Activated CD4-positive, alpha-beta memory T cell treated with anti-CD3 and anti-CD28 coated beads, Interleukin-2, amount 10 ng/mL, durations not matched to agents 7 days and 5 days (primary cell): ENCODE measurements at regions not wholly inside any gene's neighbourhood (a gene's known extent, or its start where the extent isn't known, plus 50 kb on each side); places are given as distances from the start of the nearest gene placed in this dataset.
"Not testable (repeated sequence)": the region's sequence is repeated elsewhere in the genome, so short reads cannot be mapped to it uniquely, and the experiment has no call there.

Experiments used
- CTCF ChIA-PET: fragments of 350-600 bp; sonication (Branson Sonifier 250); formaldehyde crosslinking; loops from one replicate; lab custom pipeline; 2021; ENCODE audit warnings: antibody characterized with exemption, inconsistent platforms; lab: Charles Lee
- POLR2A ChIA-PET: fragments of 350-600 bp; sonication (Branson Sonifier 250); formaldehyde crosslinking; loops from one replicate; lab custom pipeline; 2021; ENCODE audit warnings: antibody characterized with exemption; lab: Charles Lee
- DNase-seq: peaks from one replicate; pipeline ENCODE4 v3.0.0-alpha.2; 2020
- H3K27ac Mint-ChIP-seq: one replicate; pipeline ENCODE4 v1.8.0; 2021; ENCODE audit warnings: mild to moderate bottlenecking, mixed read lengths
- H3K27me3 Mint-ChIP-seq: one replicate; pipeline ENCODE4 v1.8.0; 2021; ENCODE audit warnings: mixed read lengths
- H3K36me3 Mint-ChIP-seq: one replicate; pipeline ENCODE4 v1.8.0; 2021; ENCODE audit warnings: low read depth, mixed read lengths
- H3K4me1 Mint-ChIP-seq: one replicate; pipeline ENCODE4 v1.8.0; 2021; ENCODE audit warnings: mixed read lengths
- H3K4me3 Mint-ChIP-seq: one replicate; pipeline ENCODE4 v1.8.0; 2021; ENCODE audit warnings: mild to moderate bottlenecking, mixed read lengths
- H3K9me3 Mint-ChIP-seq: one replicate; pipeline ENCODE4 v1.8.0; 2021; ENCODE audit warnings: mixed read lengths

DNA sequence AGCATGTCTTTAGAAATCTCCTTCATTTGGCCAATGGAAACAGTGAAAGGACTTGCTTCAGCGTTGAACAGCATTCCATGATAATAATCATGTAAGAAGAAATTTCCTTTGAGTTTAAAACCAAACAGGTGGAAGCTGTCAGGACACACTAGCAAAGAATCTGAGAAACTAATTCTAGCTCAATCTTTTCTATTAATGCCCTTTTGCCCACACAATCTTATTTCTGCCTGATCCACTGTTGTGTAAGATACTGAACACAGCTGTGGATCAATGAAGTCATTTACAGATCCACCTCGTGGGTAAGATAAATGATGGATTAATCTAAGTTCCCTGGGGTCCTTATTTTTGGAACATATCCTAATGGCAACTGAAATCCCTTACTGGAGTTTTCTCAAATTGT is 536.9 kb upstream of the LMO3 start:
- ChIA-PET CTCF (no interaction called here), POLR2A (no interaction called here)
- Mint-ChIP-seq H3K9me3 (peaks cover 13% of the 10 kb centered on the region), H3K27me3 (no peaks in the 10 kb centered on the region), H3K36me3 (no peaks in the 10 kb centered on the region), H3K4me3 (no peak overlapping the region), H3K4me1 (no peaks in the 10 kb centered on the region), H3K27ac (no peak overlapping the region)
- no peak for DNase-seq

GRCh38 chr12:17139931-17140330 is 534.0 kb upstream of the LMO3 start:
- DNase-seq, result no peak
- no peaks in the 10 kb centered on the region for H3K4me1 Mint-ChIP-seq
- H3K27me3 Mint-ChIP-seq, result no peaks in the 10 kb centered on the region
- CTCF ChIA-PET, result no interaction called here
- H3K27ac Mint-ChIP-seq, result no peak overlapping the region
- POLR2A ChIA-PET, result interaction anchor here (0.6 kb wide), 1 partner anchor 681 kb away, joined by 3 read pairs; no protein-coding TSS in a partner anchor
- peaks cover 8% of the 10 kb centered on the region for H3K9me3 Mint-ChIP-seq
- no peaks in the 10 kb centered on the region for H3K36me3 Mint-ChIP-seq
- H3K4me3 Mint-ChIP-seq, result no peak overlapping the region

- CTCF ChIA-PET, result no interaction called here
- H3K4me3 Mint-ChIP-seq, result no peak overlapping the region
- no peaks in the 10 kb centered on the region for H3K36me3 Mint-ChIP-seq
- no peaks in the 10 kb centered on the region for H3K4me1 Mint-ChIP-seq
- peaks cover 8% of the 10 kb centered on the region for H3K9me3 Mint-ChIP-seq
- H3K27me3 Mint-ChIP-seq, result no peaks in the 10 kb centered on the region
- no peak for DNase-seq
- H3K27ac Mint-ChIP-seq, result no peak overlapping the region
- POLR2A ChIA-PET, result no interaction called here
Measured at GRCh38 chr12:17137396-17137795, 531.4 kb upstream of the LMO3 start.

DNA sequence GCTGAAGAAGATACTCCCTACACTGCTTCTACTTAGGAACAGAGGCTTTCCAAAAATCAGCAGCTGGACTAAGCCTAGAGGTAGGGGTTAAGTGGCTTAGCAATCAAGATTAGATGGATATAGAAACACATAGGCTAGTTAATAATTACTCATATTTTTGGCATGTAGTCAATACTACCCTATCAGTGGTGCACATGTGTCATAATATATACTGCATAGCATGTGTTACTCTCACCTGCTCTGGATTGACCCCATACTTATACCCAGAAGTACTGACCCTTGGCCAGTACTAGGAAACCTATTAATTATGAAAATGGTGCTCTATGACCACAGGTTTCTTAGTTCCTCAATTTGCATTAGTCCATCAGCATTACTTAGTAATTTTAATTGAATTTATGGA is 528.4 kb upstream of the LMO3 start:
- Mint-ChIP-seq H3K27ac (no peak overlapping the region), H3K36me3 (no peaks in the 10 kb centered on the region), H3K27me3 (no peaks in the 10 kb centered on the region), H3K9me3 (peaks cover 3% of the 10 kb centered on the region), H3K4me1 (no peaks in the 10 kb centered on the region), H3K4me3 (no peak overlapping the region)
- POLR2A ChIA-PET, result no interaction called here
- DNase-seq, result no peak
- CTCF ChIA-PET, result no interaction called here

DNA sequence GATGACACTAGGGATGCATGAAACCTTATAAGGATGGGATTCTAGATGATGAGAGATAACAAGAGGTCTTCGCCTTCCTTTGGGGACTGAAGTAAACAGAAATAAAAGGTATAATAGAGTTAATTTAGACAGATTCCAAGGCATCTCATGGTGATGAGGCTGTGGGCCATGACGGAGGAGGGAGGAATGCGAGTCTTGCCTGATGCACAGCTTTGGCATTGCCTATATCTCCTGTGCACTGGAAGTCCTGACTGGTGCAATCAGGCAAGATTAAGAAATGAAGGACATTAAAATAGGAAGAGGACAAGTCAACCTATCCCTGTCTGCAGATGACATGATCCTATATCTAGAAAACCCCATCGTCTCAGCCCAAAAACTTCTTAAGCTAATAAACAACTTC is 526.4 kb upstream of the LMO3 start:
- POLR2A ChIA-PET, result no interaction called here
- no peak for DNase-seq
- Mint-ChIP-seq H3K27ac (no peak overlapping the region), H3K36me3 (no peaks in the 10 kb centered on the region), H3K9me3 (no peaks in the 10 kb centered on the region), H3K4me1 (no peaks in the 10 kb centered on the region), H3K4me3 (no peak overlapping the region), H3K27me3 (no peaks in the 10 kb centered on the region)
- CTCF ChIA-PET, result no interaction called here

- DNase-seq, H3K4me1 Mint-ChIP-seq, H3K27ac Mint-ChIP-seq, H3K36me3 Mint-ChIP-seq, H3K4me3 Mint-ChIP-seq, H3K27me3 Mint-ChIP-seq, POLR2A ChIA-PET, CTCF ChIA-PET: not testable (repeated sequence)
- H3K9me3 Mint-ChIP-seq, result peaks cover 11% of the 10 kb centered on the region
Measured at GRCh38 chr12:17116538-17116937, 510.6 kb upstream of the LMO3 start.

GRCh38 chr12:17110316-17110715 is 504.4 kb upstream of the LMO3 start:
- POLR2A ChIA-PET, result no interaction called here
- H3K36me3 Mint-ChIP-seq, result no peaks in the 10 kb centered on the region
- CTCF ChIA-PET, result no interaction called here
- H3K4me3 Mint-ChIP-seq, result no peak overlapping the region
- H3K27me3 Mint-ChIP-seq, result no peaks in the 10 kb centered on the region
- peaks cover 11% of the 10 kb centered on the region for H3K9me3 Mint-ChIP-seq
- no peaks in the 10 kb centered on the region for H3K4me1 Mint-ChIP-seq
- DNase-seq, result no peak
- no peak overlapping the region for H3K27ac Mint-ChIP-seq

DNA sequence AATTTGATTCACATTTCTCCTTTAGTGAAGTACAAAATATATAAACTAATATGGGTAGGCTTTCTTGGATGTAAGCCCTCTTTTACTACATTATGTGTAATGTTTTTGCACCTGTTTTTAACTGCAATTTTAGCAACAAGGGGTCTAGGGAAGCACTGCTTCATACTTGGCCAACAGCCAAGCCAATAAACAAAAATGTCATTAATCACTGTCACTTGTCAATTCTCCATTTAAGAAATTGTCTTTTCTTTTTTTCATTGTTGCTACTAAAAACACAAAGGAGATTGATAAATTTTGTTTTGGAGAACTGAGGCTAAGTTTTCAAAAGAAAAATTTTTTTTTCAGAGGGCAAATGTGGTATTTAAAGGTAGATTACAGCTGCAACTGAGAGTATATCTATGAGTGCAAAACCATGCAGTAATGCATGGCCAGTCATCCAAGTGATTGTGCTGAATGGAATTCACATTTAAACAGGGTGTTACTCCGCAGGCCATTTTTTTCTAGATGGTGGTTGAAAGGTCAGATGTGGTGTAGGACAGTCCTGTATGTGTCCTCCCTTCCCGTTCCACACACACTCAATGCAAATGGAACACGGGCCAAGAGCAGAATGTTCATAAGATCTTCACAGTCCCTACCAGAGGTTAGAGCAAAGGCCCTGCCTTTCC is 503.0 kb upstream of the LMO3 start:
- ChIA-PET POLR2A (no interaction called here), CTCF (no interaction called here)
- Mint-ChIP-seq H3K27ac (no peak overlapping the region), H3K36me3 (no peaks in the 10 kb centered on the region), H3K4me1 (no peaks in the 10 kb centered on the region), H3K4me3 (no peak overlapping the region), H3K27me3 (no peaks in the 10 kb centered on the region), H3K9me3 (peaks cover 11% of the 10 kb centered on the region)
- DNase-seq, result no peak

DNA sequence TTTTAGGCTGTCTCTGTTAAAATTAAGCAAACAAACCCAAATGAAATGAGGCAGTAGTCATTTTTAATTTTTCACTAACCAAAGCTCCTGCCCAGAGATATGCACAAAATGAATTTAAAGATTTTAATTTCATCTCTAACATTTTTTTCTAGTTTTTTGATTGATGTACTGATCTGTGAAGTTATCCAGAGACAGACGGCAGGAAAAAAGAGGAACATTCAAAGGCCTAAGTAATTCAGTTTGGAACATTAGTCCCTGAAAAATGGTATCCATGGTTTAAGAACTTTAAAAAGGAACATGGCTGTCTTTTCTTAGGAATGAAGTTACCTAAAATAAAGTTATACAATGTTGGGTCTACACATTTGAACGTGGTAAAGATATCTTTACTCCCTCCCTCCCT is 498.8 kb upstream of the LMO3 start:
- Mint-ChIP-seq H3K9me3 (peaks cover 20% of the 10 kb centered on the region), H3K4me1 (no peaks in the 10 kb centered on the region), H3K4me3 (no peak overlapping the region), H3K36me3 (no peaks in the 10 kb centered on the region), H3K27ac (no peak overlapping the region), H3K27me3 (no peaks in the 10 kb centered on the region)
- DNase-seq, result no peak
- CTCF ChIA-PET, result no interaction called here
- POLR2A ChIA-PET, result no interaction called here

GRCh38 chr12:17097674-17098073 is 491.7 kb upstream of the LMO3 start:
- no peak overlapping the region for H3K27ac Mint-ChIP-seq
- H3K36me3 Mint-ChIP-seq, result no peaks in the 10 kb centered on the region
- no peaks in the 10 kb centered on the region for H3K4me1 Mint-ChIP-seq
- H3K9me3 Mint-ChIP-seq, result peaks cover 24% of the 10 kb centered on the region
- ChIA-PET POLR2A (no interaction called here), CTCF (no interaction called here)
- no peak for DNase-seq
- H3K27me3 Mint-ChIP-seq, result no peaks in the 10 kb centered on the region
- no peak overlapping the region for H3K4me3 Mint-ChIP-seq

DNA sequence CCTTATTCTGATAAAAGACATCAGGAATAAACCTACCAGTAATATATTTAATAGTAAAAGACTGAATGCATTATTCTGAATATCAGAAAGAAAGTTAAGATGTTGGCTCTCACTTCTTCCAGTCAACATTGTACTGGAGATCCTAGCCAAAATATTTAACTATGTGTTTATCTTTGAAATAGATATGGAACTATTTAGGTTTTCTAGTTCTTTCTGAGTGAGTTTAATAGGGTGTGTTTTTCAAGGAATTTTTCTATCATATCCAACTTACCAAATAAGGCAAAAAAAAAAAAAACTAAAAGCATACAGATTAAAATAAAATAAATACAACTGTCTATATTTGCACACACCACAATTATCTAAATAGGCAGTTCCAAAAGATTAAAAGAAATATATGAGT is 478.9 kb upstream of the LMO3 start:
- H3K4me1 Mint-ChIP-seq, result no peaks in the 10 kb centered on the region
- H3K27ac Mint-ChIP-seq, result no peak overlapping the region
- DNase-seq, result no peak
- POLR2A ChIA-PET, result no interaction called here
- no peaks in the 10 kb centered on the region for H3K27me3 Mint-ChIP-seq
- no peak overlapping the region for H3K4me3 Mint-ChIP-seq
- H3K36me3 Mint-ChIP-seq, result no peaks in the 10 kb centered on the region
- peaks cover 25% of the 10 kb centered on the region for H3K9me3 Mint-ChIP-seq
- CTCF ChIA-PET, result no interaction called here

DNA sequence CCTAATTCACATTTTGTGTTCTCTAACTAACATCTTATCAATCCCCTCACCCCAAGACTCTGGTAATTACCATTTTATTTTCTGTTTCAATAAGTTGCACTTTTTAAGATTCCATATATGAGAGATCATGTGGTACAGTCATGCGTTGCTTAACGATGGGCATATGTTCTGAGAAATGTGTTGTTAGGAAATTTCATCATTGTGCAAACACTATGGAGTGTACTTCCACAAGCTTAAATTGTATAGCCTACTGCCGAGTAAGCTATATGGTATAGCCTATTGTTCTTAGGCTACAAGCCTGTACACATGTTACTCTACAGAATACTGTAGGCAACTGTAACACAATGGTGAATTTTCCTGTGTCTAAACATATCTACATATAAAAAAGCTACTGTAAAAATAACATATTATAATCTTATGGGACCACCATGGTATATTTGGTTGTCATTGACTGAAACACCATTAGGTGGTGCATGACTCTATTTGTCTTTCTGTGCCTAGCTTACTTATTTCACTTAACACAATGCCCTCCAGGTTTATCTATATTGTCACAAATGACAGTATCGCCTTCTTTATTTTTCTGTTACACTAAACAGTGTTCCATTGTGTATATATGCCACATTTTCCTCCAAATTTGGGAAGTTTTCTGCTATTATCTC is 473.4 kb upstream of the LMO3 start:
- ChIA-PET CTCF (no interaction called here), POLR2A (no interaction called here)
- H3K36me3 Mint-ChIP-seq, result no peaks in the 10 kb centered on the region
- no peaks in the 10 kb centered on the region for H3K27me3 Mint-ChIP-seq
- no peaks in the 10 kb centered on the region for H3K4me1 Mint-ChIP-seq
- no peak for DNase-seq
- H3K27ac Mint-ChIP-seq, result no peak overlapping the region
- H3K9me3 Mint-ChIP-seq, result peaks cover 19% of the 10 kb centered on the region
- no peak overlapping the region for H3K4me3 Mint-ChIP-seq

GRCh38 chr12:17077594-17077993 is 471.6 kb upstream of the LMO3 start:
- Mint-ChIP-seq H3K4me1 (no peaks in the 10 kb centered on the region), H3K9me3 (peaks cover 17% of the 10 kb centered on the region)
- CTCF ChIA-PET, result no interaction called here

DNA sequence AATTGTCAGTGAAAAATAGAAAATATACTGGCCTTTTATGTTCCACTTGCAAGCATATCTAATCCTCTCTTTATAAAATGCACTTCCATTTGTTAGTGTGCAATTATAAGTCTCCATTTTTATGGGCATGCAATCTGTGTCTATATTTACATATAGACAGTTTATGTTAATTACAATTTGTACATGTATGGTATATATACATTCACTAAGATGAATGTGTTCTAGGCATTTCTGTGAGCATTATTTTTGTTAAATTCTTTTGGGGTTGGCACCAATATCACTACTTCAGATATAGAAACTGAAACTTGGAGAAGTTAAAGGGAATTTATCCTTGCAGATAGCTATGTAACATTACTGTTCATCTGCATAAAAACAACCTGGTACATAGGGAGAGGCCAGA is 470.8 kb upstream of the LMO3 start:
- Mint-ChIP-seq H3K9me3 (peaks cover 14% of the 10 kb centered on the region), H3K4me3 (no peak overlapping the region), H3K4me1 (no peaks in the 10 kb centered on the region), H3K27me3 (no peaks in the 10 kb centered on the region), H3K36me3 (no peaks in the 10 kb centered on the region), H3K27ac (no peak overlapping the region)
- POLR2A ChIA-PET, result no interaction called here
- no peak for DNase-seq
- CTCF ChIA-PET, result no interaction called here

More at GRCh38 chr12:17077594-17077993, 471.6 kb upstream of the LMO3 start:
- no peaks in the 10 kb centered on the region for H3K36me3 Mint-ChIP-seq
- DNase-seq, result no peak
- H3K4me3 Mint-ChIP-seq, result no peak overlapping the region
- no peaks in the 10 kb centered on the region for H3K27me3 Mint-ChIP-seq
- H3K27ac Mint-ChIP-seq, result no peak overlapping the region
- POLR2A ChIA-PET, result no interaction called here
